Mammary epithelial cell (primary cell): ENCODE measurements at regions not wholly inside any gene's neighbourhood (a gene's known extent, or its start where the extent isn't known, plus 50 kb on each side); places are given as distances from the start of the nearest gene placed in this dataset.

Experiments
- EZH2 ChIP-seq: IDR thresholded peaks from 2 replicates; pipeline ENCODE4 v1.6.1; 2012; ENCODE audit warnings: low read length, inconsistent platforms, borderline replicate concordance
- TF ChIP-seq, protein P1 (sequence below), 2 donors: IDR thresholded peaks in 1 of 2; conservative IDR thresholded peaks in 1 of 2; 2 replicates each; pipeline ENCODE4 v1.5.1; 2011 to 2012; ENCODE audit warnings: inconsistent platforms in 2 of 2, low read length in 2 of 2, mild to moderate bottlenecking in 2 of 2, control low read depth in 1 of 2, low read depth in 1 of 2; ENCODE audit not compliant: insufficient read depth in 1 of 2; ENCODE audit errors: extremely low read depth in 1 of 2

DNA sequence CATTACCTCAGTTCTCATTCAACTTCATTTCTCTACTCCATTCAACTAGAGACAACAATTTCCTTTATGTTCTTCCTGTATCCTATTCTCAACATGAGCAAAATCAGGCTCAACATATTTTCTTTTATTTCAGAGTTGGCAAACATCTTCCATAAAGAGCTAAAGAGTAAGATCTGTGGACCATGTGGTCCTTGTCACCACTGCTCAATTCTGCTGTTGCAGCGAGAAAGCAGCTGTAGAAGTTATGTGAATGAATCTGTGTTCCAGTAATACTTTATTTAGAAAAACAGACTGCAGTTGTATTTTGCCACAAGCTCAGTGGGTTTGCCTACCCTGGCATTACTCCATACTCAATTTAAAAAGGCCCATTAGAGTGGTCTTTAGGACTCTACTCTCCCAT, 2057.3 kb downstream of the ARAP2 start:
- TF ChIP-seq, protein P1, sequence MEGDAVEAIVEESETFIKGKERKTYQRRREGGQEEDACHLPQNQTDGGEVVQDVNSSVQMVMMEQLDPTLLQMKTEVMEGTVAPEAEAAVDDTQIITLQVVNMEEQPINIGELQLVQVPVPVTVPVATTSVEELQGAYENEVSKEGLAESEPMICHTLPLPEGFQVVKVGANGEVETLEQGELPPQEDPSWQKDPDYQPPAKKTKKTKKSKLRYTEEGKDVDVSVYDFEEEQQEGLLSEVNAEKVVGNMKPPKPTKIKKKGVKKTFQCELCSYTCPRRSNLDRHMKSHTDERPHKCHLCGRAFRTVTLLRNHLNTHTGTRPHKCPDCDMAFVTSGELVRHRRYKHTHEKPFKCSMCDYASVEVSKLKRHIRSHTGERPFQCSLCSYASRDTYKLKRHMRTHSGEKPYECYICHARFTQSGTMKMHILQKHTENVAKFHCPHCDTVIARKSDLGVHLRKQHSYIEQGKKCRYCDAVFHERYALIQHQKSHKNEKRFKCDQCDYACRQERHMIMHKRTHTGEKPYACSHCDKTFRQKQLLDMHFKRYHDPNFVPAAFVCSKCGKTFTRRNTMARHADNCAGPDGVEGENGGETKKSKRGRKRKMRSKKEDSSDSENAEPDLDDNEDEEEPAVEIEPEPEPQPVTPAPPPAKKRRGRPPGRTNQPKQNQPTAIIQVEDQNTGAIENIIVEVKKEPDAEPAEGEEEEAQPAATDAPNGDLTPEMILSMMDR (conservative IDR thresholded peaks at IDR 0.05 in 1 of 2, IDR thresholded peaks at IDR 0.05 in 1 of 2; ENCODE audit: extremely low read depth in 1 of 2, insufficient read depth in 1 of 2, low read depth in 1 of 2, low read length in 2 of 2) = no peak
- TF ChIP-seq EZH2 = no peak
